GM12878 (cell line): ENCODE measurements at regions not wholly inside any gene's neighbourhood (a gene's known extent, or its start where the extent isn't known, plus 50 kb on each side); places are given as distances from the start of the nearest gene placed in this dataset.

Experiments
- ATAC-seq: fragments of 200-7000 bp; cut with Tn5 transposase; 3 replicates; pipeline ENCODE4 v1.9.1; 2020; ENCODE audit warnings: mild to moderate bottlenecking, moderate library complexity
- BruUV-seq: library from RNA; stranded (reverse); fragments of 400-500 nt; replicated peaks from 2 replicates; lab custom pipeline; 2021; lab: Mats Ljungman, UMichigan
- CTCF ChIA-PET: fragments of 300-600 bp; sonication (Branson Sonifier 250); formaldehyde crosslinking; extraction: SDS; loops from one replicate; lab custom pipeline; 2021; ENCODE audit warnings: inconsistent platforms; lab: Yijun Ruan, JAX
- POLR2A ChIA-PET: fragments of 350-600 bp; formaldehyde crosslinking; extraction: SDS; loops from one replicate; lab custom pipeline; 2021; ENCODE audit warnings: inconsistent platforms; lab: Charles Lee
- RAD21 ChIA-PET: fragments of 300-600 bp; sonication (Branson Sonifier 250); formaldehyde crosslinking; loops from one replicate; lab custom pipeline; 2023; ENCODE audit warnings: antibody characterized with exemption; ENCODE audit not compliant: unreplicated experiment; lab: Charles Lee
- SMC1A ChIA-PET: fragments of 300-600 bp; sonication (Branson Sonifier 250); formaldehyde crosslinking; loops from one replicate; lab custom pipeline; 2023; ENCODE audit not compliant: unreplicated experiment, uncharacterized antibody; lab: Charles Lee
- DNase-seq: peaks from one replicate; pipeline ENCODE4 v3.0.0-alpha.2; 2011; ENCODE audit warnings: low read depth, low spot score
- FAIRE-seq: peaks from 3 replicates; lab custom pipeline; 2011; peaks lifted over from hg19 to GRCh38; lab: Jason Lieb, UNC
- H2AFZ ChIP-seq: 2 replicates; pipeline ENCODE4 v1.6.0; 2011; ENCODE audit warnings: low read depth, low read length, control low read depth; ENCODE audit not compliant: control insufficient read depth
- H3K27ac ChIP-seq: 2 replicates; pipeline ENCODE4 v1.5.1; 2011; ENCODE audit warnings: control low read depth; ENCODE audit not compliant: control insufficient read depth, insufficient read depth
- H3K27me3 ChIP-seq, 2 experiments: replicated peaks in 1 of 2; 2 replicates each; pipeline versions ENCODE4 v1.6.0 to v1.6.1; 2011; ENCODE audit warnings: low read length in 1 of 2; ENCODE audit not compliant: control insufficient read depth in 2 of 2, insufficient read depth in 2 of 2
- H3K36me3 ChIP-seq, 2 experiments: 2 replicates each; pipeline ENCODE4 v1.5.1; 2011; ENCODE audit warnings: low read length in 1 of 2; ENCODE audit not compliant: control insufficient read depth in 2 of 2, insufficient read depth in 2 of 2
- H3K4me1 ChIP-seq: 2 replicates; pipeline ENCODE4 v1.6.1; 2011; ENCODE audit warnings: mild to moderate bottlenecking, low read length, moderate library complexity, mixed read lengths; ENCODE audit not compliant: control insufficient read depth, insufficient read depth
- H3K4me2 ChIP-seq: 2 replicates; pipeline ENCODE4 v1.6.0; 2011; ENCODE audit warnings: control low read depth; ENCODE audit not compliant: control insufficient read depth, insufficient read depth
- H3K4me3 ChIP-seq: fragments of 200-600 bp; sonication (generic); 2 replicates; pipeline ENCODE4 v1.5.1; 2016
- H3K79me2 ChIP-seq: 2 replicates; pipeline ENCODE4 v1.6.0; 2011; ENCODE audit warnings: low read length; ENCODE audit not compliant: control insufficient read depth, insufficient read depth
- H3K9ac ChIP-seq: 2 replicates; pipeline ENCODE4 v1.8.0; 2011; ENCODE audit warnings: low read length, control low read depth, mixed read lengths; ENCODE audit not compliant: control insufficient read depth, insufficient read depth
- H3K9me3 ChIP-seq: replicated peaks from 3 replicates; pipeline ENCODE4 v1.5.1; 2011; ENCODE audit warnings: mild to moderate bottlenecking, low read length; ENCODE audit not compliant: control insufficient read depth, insufficient read depth
- H4K20me1 ChIP-seq: 2 replicates; pipeline ENCODE4 v1.6.0; 2011; ENCODE audit not compliant: control insufficient read depth, insufficient read depth
- ATF2 ChIP-seq: IDR thresholded peaks from 2 replicates; pipeline ENCODE4 v1.6.1; 2012; ENCODE audit warnings: low read length, inconsistent platforms
- HDAC2 ChIP-seq: fragments of 200-600 bp; sonication (generic); IDR thresholded peaks from 2 replicates; pipeline ENCODE4 v1.6.1; 2017
- RAD21 ChIP-seq: IDR thresholded peaks from 2 replicates; pipeline ENCODE4 v1.6.1; 2011; ENCODE audit warnings: mild to moderate bottlenecking, low read depth, low read length, moderate library complexity; ENCODE audit not compliant: insufficient read depth
- RCOR1 ChIP-seq: conservative IDR thresholded peaks from 2 replicates; pipeline ENCODE4 v1.6.1; 2012; ENCODE audit warnings: low read depth, low read length, improper control_type of control experiment
- WGBS: methylation state at CpG from one replicate; pipeline ENCODE4 v1.1.6; 2016; ENCODE audit warnings: low lambda C conversion rate; ENCODE audit not compliant: insufficient replicate concordance, insufficient coverage; ENCODE audit errors: missing lambda C conversion rate; 5-methylcytosine and 5-hydroxymethylcytosine counted together
- in situ Hi-C: fragments of 300-500 bp; cut with MboI; formaldehyde crosslinking; loops from 9 replicates; pipeline ENCODE4 v1.14.3; 2018; ENCODE audit warnings: mixed read lengths
- intact Hi-C: fragments of 100-400 bp; cut with micrococcal nuclease; formaldehyde crosslinking; loops from one replicate; pipeline ENCODE4 v1.14.2; 2022; ENCODE audit not compliant: unreplicated experiment

GRCh38 chr3:193984876-193985275 lies 151.1 kb upstream of the HES1 start:
- no TSS peak for BruUV-seq
- no peaks in the 10 kb centered on the region for H3K36me3 ChIP-seq
- TF ChIP-seq ATF2, result no peak
- H4K20me1 ChIP-seq, result no peaks in the 10 kb centered on the region
- DNase-seq (no peak), ATAC-seq (no peak), FAIRE-seq (no peak)
- H3K4me2 ChIP-seq, result no peak overlapping the region
- no peak overlapping the region for H3K27ac ChIP-seq
- H3K9me3 ChIP-seq, result no peaks in the 10 kb centered on the region
- ChIA-PET CTCF (no interaction called here), RAD21 (no interaction called here), POLR2A (no interaction called here), SMC1A (no interaction called here)
- H3K4me1 ChIP-seq, result no peaks in the 10 kb centered on the region
- H3K79me2 ChIP-seq, result no peaks in the 10 kb centered on the region
- H2AFZ ChIP-seq, result no peak overlapping the region
- intact Hi-C loops, result no loop called here
- WGBS, result 36% methylated on average over 6 of the region's 6 CpGs
- H3K27me3 ChIP-seq, result peaks cover 0 to 10% of the 10 kb centered on the region in 2 experiments; a peak in 1 of 4 replicates
- in situ Hi-C loops, result no loop called here
- no peak overlapping the region for H3K9ac ChIP-seq
- H3K4me3 ChIP-seq, result no peak overlapping the region

- ChIA-PET RAD21 (no interaction called here), POLR2A (no interaction called here), SMC1A (no interaction called here), CTCF (no interaction called here)
- no TSS peak for BruUV-seq
- Histone ChIP-seq H4K20me1 (no peaks in the 10 kb centered on the region), H3K27ac (no peak overlapping the region), H3K9ac (no peak overlapping the region), H3K4me3 (no peak overlapping the region), H3K36me3 (no peaks in the 10 kb centered on the region), H3K4me1 (no peaks in the 10 kb centered on the region), H3K79me2 (no peaks in the 10 kb centered on the region), H3K4me2 (no peak overlapping the region), H3K27me3 (peaks cover 0 to 4% of the 10 kb centered on the region in 2 experiments; a peak in 2 of 4 replicates), H3K9me3 (no peaks in the 10 kb centered on the region; the same call in 2 of the 3 replicates), H2AFZ (no peak overlapping the region)
- ATAC-seq (no peak), DNase-seq (no peak), FAIRE-seq (no peak)
- in situ Hi-C loops (no loop called here), intact Hi-C loops (no loop called here)
- 27% methylated on average over 5 of the region's 5 CpGs for WGBS
- TF ChIP-seq HDAC2 (no peak), RCOR1 (no peak), RAD21 (no peak)
These were observed 148.8 kb upstream of the HES1 start for GRCh38 chr3:193987186-193987585.
